ENCODE measurements at regions not wholly inside any gene's neighbourhood (a gene's known extent, or its start where the extent isn't known, plus 50 kb on each side); places are given as distances from the start of the nearest gene placed in this dataset.

DNA sequence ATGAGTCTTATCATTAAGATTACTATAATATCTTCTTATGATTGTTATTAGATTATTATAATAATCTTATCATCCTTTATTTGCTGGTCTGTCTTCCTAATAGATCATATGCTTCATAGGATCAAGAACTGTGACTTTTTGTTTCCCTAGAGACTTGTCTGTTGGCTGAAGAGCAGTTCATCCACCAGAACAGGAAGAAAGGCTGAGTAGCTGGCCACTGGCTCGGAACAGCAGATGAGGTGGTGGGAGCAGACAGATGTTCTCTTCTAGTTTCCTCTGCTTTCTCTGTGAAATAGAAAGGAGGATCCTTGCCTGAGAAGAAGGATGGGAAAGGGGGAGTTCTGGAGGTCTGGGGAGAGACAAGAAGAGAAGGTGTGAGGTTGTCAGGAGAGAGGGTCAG lies 120.0 kb downstream of the CCNA1 start:
- no peak for DNase-seq

- DNase-seq, result peak; percentile 80 to 89
These were observed 120.3 kb upstream of the SERTM1 start for GRCh38 chr13:36553491-36553890.

DNA sequence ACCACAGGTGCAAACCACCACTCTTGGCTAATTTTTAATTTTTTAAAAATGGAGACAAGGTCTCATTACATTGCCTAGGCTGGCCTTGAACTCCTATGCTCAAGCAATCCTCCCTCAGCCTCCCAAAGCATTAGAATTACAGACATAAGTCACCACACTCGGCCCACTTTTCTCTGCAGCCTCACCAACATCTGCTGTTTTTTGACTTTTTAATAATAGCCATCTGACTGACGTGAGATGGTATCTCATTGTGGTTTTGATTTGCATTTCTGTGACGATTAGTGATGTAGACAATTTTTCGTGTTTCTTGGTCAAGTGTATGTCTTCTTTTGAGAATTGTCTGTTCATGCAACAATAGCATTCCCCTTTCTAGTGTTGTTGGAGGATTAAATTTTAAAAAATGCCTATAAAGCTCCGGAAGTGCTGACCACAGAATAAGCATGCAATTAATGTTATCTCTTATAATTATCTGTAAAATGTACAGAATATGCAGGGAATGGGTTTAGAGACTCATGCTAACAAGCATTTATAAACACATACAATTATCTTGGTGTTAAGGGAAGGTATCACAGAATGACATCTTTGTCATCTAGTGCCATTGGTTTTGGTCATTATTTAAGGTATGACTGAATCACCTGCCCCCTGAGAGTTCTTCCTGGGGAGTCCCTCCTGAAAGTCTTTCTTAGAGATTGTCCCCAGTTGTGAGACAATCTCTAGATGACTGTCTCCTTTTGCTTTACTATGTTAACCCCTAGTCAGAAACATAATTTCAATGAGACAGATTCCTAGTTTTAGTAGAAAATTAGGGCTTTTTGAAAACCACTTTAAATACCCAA lies 118.5 kb upstream of the SERTM1 start:
- no peak for DNase-seq

DNA sequence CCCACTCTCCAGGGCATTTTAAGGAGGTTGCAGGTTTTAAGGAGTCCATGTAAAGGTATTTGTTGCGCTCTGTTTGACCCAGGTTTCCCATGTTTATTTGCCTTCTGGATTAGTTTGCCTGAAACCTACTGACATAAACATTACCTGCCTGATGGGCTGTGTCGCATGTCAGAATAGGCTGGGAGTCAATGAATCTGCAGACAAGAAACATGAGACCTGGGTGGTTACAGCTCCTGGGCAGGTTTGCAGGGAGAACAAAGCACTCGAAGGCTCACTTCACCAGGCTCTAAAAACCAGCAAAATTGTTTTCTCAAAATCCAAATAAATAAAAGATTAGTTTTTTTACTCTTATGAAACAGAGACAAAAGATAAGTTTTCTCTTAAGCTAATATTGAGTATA lies 114.4 kb upstream of the SERTM1 start:
- DNase-seq, result peak in 1 of 2 experiments; percentile 44

DNA sequence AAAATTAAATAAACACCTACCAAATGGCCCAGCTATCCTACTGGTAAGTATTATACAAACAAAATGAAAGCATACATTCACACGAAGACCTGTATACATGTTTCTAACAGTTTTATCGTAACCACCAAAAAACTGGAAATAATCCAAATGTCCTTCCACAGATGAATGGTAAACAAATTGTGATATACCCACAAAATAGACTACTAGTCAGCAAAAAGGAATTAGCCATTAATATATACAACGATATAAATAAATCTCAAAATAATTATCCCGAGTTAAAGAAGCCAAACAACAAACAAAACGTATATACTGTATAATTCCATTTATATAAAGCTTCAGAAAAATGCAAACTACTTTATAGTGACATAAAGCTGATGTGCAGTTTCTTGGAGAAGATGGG lies 106.3 kb upstream of the SERTM1 start:
- DNase-seq, result no peak

DNA sequence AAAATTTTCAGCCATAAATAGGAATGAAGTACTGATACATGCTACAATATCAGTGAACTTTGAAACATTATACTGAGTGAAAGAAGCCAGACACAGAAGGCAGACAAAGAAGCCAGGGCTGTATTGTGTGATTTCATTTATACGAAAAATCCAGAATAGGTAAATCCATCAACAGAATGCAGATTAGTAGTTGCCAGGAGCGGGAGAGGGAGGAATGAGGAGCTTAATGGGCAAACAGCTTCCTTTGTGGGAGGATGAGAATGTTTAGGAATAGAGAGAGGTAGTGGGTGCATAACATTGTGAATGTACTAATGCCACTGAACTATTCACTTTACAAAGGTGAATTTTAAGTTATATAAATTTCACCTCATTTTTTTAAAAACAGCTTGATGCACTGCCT lies 103.3 kb upstream of the SERTM1 start:
- DNase-seq, result no peak

- no peak for DNase-seq
These were observed 102.4 kb upstream of the SERTM1 start for GRCh38 chr13:36571444-36571843.

DNA sequence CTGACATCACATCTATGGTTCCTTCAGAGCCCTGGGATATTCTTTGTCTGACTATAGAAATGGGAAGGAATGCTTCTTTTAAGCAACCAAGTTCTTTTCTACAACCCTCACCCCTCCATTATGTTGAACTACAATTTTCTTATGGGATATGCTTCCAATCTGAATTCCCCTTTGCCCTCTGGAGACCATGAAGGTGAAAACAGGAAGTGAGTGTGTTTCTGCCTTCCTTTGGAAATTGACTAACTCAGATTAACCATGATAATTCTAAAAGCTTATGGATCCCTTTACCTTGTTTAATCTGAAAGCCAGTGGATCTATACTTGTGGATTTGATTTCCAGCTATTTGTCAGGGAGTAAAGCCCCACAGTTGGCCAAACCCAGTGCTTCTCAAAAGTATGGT lies 90.8 kb upstream of the SERTM1 start:
- DNase-seq, result no peak

DNA sequence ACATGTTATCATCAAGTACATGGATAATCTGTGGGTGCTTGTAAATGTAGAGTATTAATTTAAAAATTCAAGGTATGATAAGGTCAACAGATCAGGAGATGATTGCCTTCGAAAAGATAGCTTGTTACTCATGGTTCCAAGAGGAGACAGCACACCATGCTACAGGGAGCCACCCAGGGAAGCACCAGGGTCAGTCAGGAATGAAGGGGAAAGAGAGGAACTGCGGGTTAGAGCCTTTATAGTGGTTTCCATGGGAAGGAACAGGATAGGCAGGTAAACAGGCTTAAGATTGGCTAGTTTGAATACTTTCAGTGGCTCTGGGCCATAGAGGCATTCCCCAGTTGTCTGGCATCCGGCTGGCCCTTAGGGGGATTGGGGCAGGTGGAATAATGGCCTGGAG lies 74.2 kb upstream of the SERTM1 start:
- no peak for DNase-seq

- DNase-seq, result no peak
These were observed 72.6 kb upstream of the SERTM1 start for GRCh38 chr13:36601186-36601585.

DNA sequence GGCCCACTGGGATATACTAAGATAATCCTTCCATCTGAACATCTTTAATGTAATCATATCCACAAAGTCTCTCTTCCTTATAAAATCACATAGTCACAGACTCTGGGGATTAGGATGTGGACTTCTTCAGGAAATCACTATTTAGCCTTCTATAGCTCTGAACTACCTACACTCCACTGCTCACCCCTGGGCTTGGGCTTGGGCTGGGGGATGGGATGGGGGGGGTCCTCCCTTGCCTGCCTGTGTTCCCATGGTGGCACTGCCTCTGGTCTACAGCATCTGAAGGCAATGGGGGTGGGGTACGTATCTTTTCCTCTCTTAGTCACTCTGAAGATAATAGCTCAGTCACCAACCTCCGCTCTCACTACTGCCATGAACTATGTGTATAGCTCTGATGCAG lies 67.8 kb upstream of the SERTM1 start:
- DNase-seq, result no peak

- DNase-seq, result no peak
These were observed 65.3 kb upstream of the SERTM1 start for GRCh38 chr13:36608474-36608873.

DNA sequence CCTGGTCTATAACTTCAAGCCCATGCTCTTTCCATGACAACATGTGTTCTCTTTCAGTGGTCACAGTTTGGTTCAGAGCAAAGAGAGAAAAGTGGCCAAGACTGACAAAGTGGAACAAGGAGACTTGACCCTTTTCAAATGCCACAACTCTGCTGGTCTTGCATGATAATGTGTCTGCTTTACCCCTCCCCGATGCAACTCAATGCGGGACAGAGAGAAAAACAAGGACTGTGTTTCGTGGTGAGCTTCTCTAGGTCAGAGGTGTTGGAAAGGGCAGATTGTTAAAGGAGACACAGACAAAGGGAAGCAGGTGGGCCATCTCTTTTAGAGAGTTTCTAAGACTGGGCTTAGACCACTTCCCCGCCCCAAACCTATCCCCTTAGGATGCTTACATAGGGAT lies 61.6 kb upstream of the SERTM1 start:
- no peak for DNase-seq

- no peak for DNase-seq
These were observed 57.1 kb upstream of the SERTM1 start for GRCh38 chr13:36616706-36617105.

DNA sequence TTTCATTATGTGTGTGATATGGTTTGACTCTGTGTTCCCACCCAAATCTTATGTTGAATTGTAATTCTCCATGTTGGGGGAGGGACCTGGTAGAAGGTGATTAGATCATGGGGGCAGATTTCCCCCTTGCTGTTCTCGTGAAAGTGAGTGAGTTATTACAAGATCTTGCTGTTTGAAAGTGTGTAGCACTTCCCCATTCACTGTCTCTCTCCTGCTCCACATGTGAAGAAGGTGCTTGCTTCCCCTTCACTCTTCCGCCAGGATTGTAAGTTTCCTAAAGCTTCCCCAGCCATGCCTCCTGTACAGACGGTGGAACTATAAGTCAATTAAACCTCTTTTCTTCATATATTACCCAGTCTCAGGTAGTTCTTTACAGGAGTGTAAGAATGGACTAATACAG lies 54.3 kb upstream of the SERTM1 start:
- no peak for DNase-seq

Data from NCI-H187 (cell line).